K562 (cell line): ENCODE measurements at regions not wholly inside any gene's neighbourhood (a gene's known extent, or its start where the extent isn't known, plus 50 kb on each side); places are given as distances from the start of the nearest gene placed in this dataset.

Experiments
- CEBPB ChIP-seq: fragments of 450-650 bp; IDR thresholded peaks from 2 replicates; pipeline ENCODE4 v1.6.1; 2016; ENCODE audit warnings: missing genetic modification characterization, missing compliant biosample characterization
- DPF2 ChIP-seq: fragments of 450-650 bp; IDR thresholded peaks from 2 replicates; pipeline ENCODE4 v1.6.1; 2016
- ESRRA ChIP-seq: fragments of 450-650 bp; IDR thresholded peaks from 2 replicates; pipeline ENCODE4 v1.6.1; 2014; ENCODE audit warnings: low read depth, mild to moderate bottlenecking, moderate library complexity, borderline replicate concordance
- FOSL1 ChIP-seq: fragments of 200-800 bp; sonication (Bioruptor generic); conservative IDR thresholded peaks from 2 replicates; pipeline ENCODE4 v1.6.1; 2016; ENCODE audit warnings: missing genetic modification characterization, missing compliant biosample characterization
- GABPB1 ChIP-seq: sonication (generic); formaldehyde crosslinking; IDR thresholded peaks from 2 replicates; pipeline ENCODE4 v1.8.0; 2022; ENCODE audit warnings: mild to moderate bottlenecking, missing genetic modification reagents
- NFYB ChIP-seq: IDR thresholded peaks from 2 replicates; pipeline ENCODE4 v1.6.1; 2011; ENCODE audit warnings: mild to moderate bottlenecking, moderate library complexity; ENCODE audit not compliant: insufficient read length; ENCODE audit errors: extremely low read depth
- NR3C1 ChIP-seq: sonication (generic); formaldehyde crosslinking; IDR thresholded peaks from 2 replicates; pipeline ENCODE4 v1.8.1; 2022; ENCODE audit warnings: missing genetic modification reagents
- POLR2A ChIP-seq: fragments of 450-650 bp; conservative IDR thresholded peaks from 2 replicates; pipeline ENCODE4 v1.6.1; 2016
- RBM14 ChIP-seq: fragments of 200-400 bp; formaldehyde crosslinking; IDR thresholded peaks from 2 replicates; pipeline ENCODE4 v1.6.1; 2018; ENCODE audit warnings: low read depth, mild to moderate bottlenecking, low read length, moderate library complexity, borderline replicate concordance; ENCODE audit not compliant: insufficient read depth
- SMARCA5 ChIP-seq: fragments of 450-650 bp; IDR thresholded peaks from 2 replicates; pipeline ENCODE4 v1.6.1; 2016
- ZNF217 ChIP-seq: sonication (generic); formaldehyde crosslinking; IDR thresholded peaks from 2 replicates; pipeline ENCODE4 v1.8.0; 2022; ENCODE audit warnings: mild to moderate bottlenecking, missing genetic modification reagents
- TF ChIP-seq, protein P1 (sequence below): fragments of 450-650 bp; IDR thresholded peaks from 2 replicates; pipeline ENCODE4 v1.6.1; 2016; ENCODE audit warnings: borderline replicate concordance

DNA sequence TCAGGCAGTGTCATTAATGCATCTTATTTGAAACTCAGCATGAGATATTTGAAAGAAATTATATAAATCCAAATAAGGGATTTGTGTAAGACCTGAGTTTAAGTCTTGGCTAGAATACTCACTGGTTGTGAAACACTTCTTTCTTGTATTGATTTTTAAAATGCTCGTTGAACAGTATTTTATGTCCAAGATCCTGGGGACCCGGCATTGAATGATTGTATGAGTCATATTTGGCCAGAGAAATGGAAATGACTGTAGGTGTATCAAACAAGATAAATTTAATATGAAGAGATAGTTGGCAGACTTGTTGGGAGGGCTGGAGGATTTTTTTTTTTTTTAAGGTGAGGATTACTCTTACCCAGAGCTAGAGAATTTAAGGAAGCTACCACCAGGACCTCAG is 606.1 kb upstream of the CPEB2 start:
- TF ChIP-seq FOSL1 (tag) (no peak), GABPB1 (CRISPR knock-in tag) (no peak), CEBPB (tag) (no peak), NFYB (no peak), POLR2A (no peak), SMARCA5 (no peak), ZNF217 (CRISPR knock-in tag) (no peak), NR3C1 (CRISPR knock-in tag) (no peak), DPF2 (no peak), RBM14 (no peak), ESRRA (no peak)
- TF ChIP-seq, protein P1, sequence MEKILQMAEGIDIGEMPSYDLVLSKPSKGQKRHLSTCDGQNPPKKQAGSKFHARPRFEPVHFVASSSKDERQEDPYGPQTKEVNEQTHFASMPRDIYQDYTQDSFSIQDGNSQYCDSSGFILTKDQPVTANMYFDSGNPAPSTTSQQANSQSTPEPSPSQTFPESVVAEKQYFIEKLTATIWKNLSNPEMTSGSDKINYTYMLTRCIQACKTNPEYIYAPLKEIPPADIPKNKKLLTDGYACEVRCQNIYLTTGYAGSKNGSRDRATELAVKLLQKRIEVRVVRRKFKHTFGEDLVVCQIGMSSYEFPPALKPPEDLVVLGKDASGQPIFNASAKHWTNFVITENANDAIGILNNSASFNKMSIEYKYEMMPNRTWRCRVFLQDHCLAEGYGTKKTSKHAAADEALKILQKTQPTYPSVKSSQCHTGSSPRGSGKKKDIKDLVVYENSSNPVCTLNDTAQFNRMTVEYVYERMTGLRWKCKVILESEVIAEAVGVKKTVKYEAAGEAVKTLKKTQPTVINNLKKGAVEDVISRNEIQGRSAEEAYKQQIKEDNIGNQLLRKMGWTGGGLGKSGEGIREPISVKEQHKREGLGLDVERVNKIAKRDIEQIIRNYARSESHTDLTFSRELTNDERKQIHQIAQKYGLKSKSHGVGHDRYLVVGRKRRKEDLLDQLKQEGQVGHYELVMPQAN: no peak
